ENCODE measurements at regions not wholly inside any gene's neighbourhood (a gene's known extent, or its start where the extent isn't known, plus 50 kb on each side); places are given as distances from the start of the nearest gene placed in this dataset.
"Not testable (repeated sequence)": the region's sequence is repeated elsewhere in the genome, so short reads cannot be mapped to it uniquely, and the experiment has no call there.

GRCh38 chr10:22111705-22112104 lies 106.1 kb downstream of the EBLN1 start:
- no peak for TF ChIP-seq CTCF (IDR thresholded peaks at IDR 0.05; ENCODE audit: low read depth, low read length)
- Histone ChIP-seq H3K27ac (no peak overlapping the region), H3K4me3 (ENCODE audit: low read depth, low read length) (no peak overlapping the region), H3K9me3 (ENCODE audit: severe bottlenecking) (no peaks in the 10 kb centered on the region), H3K36me3 (no peaks in the 10 kb centered on the region), H3K27me3 (ENCODE audit: insufficient read depth, low read depth, severe bottlenecking) (no peaks in the 10 kb centered on the region)
- no peak for DNase-seq

- Histone ChIP-seq H3K27me3 (ENCODE audit: insufficient read depth, low read depth, severe bottlenecking) (no peaks in the 10 kb centered on the region), H3K4me3 (ENCODE audit: low read depth, low read length) (no peak overlapping the region), H3K27ac (no peak overlapping the region), H3K9me3 (ENCODE audit: severe bottlenecking) (no peaks in the 10 kb centered on the region), H3K36me3 (no peaks in the 10 kb centered on the region)
- no peak for TF ChIP-seq CTCF (IDR thresholded peaks at IDR 0.05; ENCODE audit: low read depth, low read length)
- DNase-seq = no peak
These were observed 106.6 kb downstream of the EBLN1 start for GRCh38 chr10:22111260-22111659.

GRCh38 chr10:22110761-22111160 lies 107.1 kb downstream of the EBLN1 start:
- Histone ChIP-seq H3K27me3 (ENCODE audit: insufficient read depth, low read depth, severe bottlenecking) (no peaks in the 10 kb centered on the region), H3K36me3 (no peaks in the 10 kb centered on the region), H3K27ac (no peak overlapping the region), H3K4me3 (ENCODE audit: low read depth, low read length) (no peak overlapping the region), H3K9me3 (ENCODE audit: severe bottlenecking) (no peaks in the 10 kb centered on the region)
- no peak for TF ChIP-seq CTCF (IDR thresholded peaks at IDR 0.05; ENCODE audit: low read depth, low read length)
- DNase-seq = no peak

- H3K36me3 ChIP-seq = no peaks in the 10 kb centered on the region
- no peak for DNase-seq
- H3K27me3 ChIP-seq (ENCODE audit: insufficient read depth, low read depth, severe bottlenecking) = no peaks in the 10 kb centered on the region
- H3K9me3 ChIP-seq (ENCODE audit: severe bottlenecking) = no peaks in the 10 kb centered on the region
- no peak overlapping the region for H3K4me3 ChIP-seq (ENCODE audit: low read depth, low read length)
- H3K27ac ChIP-seq = no peak overlapping the region
- TF ChIP-seq CTCF (IDR thresholded peaks at IDR 0.05; ENCODE audit: low read depth, low read length) = no peak
These were observed 101.7 kb upstream of the DNAJC1 start for GRCh38 chr10:22105270-22105669.

GRCh38 chr10:22103701-22104470 lies 100.4 kb upstream of the DNAJC1 start:
- H3K27me3 ChIP-seq (ENCODE audit: insufficient read depth, low read depth, severe bottlenecking) = no peaks in the 10 kb centered on the region
- H3K27ac ChIP-seq = no peak overlapping the region
- H3K36me3 ChIP-seq = no peaks in the 10 kb centered on the region
- DNase-seq = no peak
- TF ChIP-seq CTCF (IDR thresholded peaks at IDR 0.05; ENCODE audit: low read depth, low read length) = peak; percentile 47
- no peak overlapping the region for H3K4me3 ChIP-seq (ENCODE audit: low read depth, low read length)
- H3K9me3 ChIP-seq (ENCODE audit: severe bottlenecking) = no peaks in the 10 kb centered on the region

GRCh38 chr10:22097696-22098095 lies 94.2 kb upstream of the DNAJC1 start:
- H3K27me3 ChIP-seq (ENCODE audit: insufficient read depth, low read depth, severe bottlenecking) = no peaks in the 10 kb centered on the region
- H3K36me3 ChIP-seq = no peaks in the 10 kb centered on the region
- no peak for DNase-seq
- H3K4me3 ChIP-seq (ENCODE audit: low read depth, low read length) = no peak overlapping the region
- no peaks in the 10 kb centered on the region for H3K9me3 ChIP-seq (ENCODE audit: severe bottlenecking)
- no peak for TF ChIP-seq CTCF (IDR thresholded peaks at IDR 0.05; ENCODE audit: low read depth, low read length)
- no peak overlapping the region for H3K27ac ChIP-seq

- not testable (repeated sequence) for H3K9me3 ChIP-seq (ENCODE audit: severe bottlenecking); H3K4me3 ChIP-seq (ENCODE audit: low read depth, low read length); H3K27ac ChIP-seq
These were observed 87.7 kb upstream of the DNAJC1 start for GRCh38 chr10:22091260-22091659.

More at GRCh38 chr10:22091260-22091659, 87.7 kb upstream of the DNAJC1 start:
- not testable (repeated sequence) for H3K36me3 ChIP-seq; H3K27me3 ChIP-seq (ENCODE audit: insufficient read depth, low read depth, severe bottlenecking); DNase-seq
